Adrenal gland (tissue), 5 donors: ENCODE measurements at regions not wholly inside any gene's neighbourhood (a gene's known extent, or its start where the extent isn't known, plus 50 kb on each side); places are given as distances from the start of the nearest gene placed in this dataset.

ENCODE experiments used
- CTCF ChIP-seq, 6 experiments: fragments of 450-650 bp in 4 of 6; fragments of 200-600 bp in 2 of 6; sonication (generic) in 1 of 6; IDR thresholded peaks; 1 replicate in 5 of 6; 2 replicates in 1 of 6; pipeline versions ENCODE4 v1.5.1 to v1.8.0; 2016 to 2021; ENCODE audit warnings: antibody characterized with exemption in 6 of 6, mild to moderate bottlenecking in 2 of 6, moderate library complexity in 1 of 6
- POLR2A ChIP-seq, 2 donors: fragments of 450-650 bp; IDR thresholded peaks; one replicate each; pipeline ENCODE4 v1.6.1; 2017; ENCODE audit warnings: antibody characterized with exemption in 2 of 2, mild to moderate bottlenecking in 2 of 2, moderate library complexity in 1 of 2
- donor health status: DM: no; HTN: no; CAD: no.

- TF ChIP-seq POLR2A (IDR thresholded peaks at IDR 0.05), result no peak
- no peak for TF ChIP-seq CTCF (IDR thresholded peaks at IDR 0.05)
Observed at GRCh38 chr1:222233444-222234158, 314.3 kb downstream of the HHIPL2 start.
